Type B pancreatic cell (in vitro differentiated cells): ENCODE measurements at regions not wholly inside any gene's neighbourhood (a gene's known extent, or its start where the extent isn't known, plus 50 kb on each side); places are given as distances from the start of the nearest gene placed in this dataset.

ENCODE experiments used
- DNase-seq: peaks from one replicate; pipeline ENCODE4 v3.0.0; 2021; ENCODE audit warnings: mixed read lengths; ENCODE audit not compliant: unreplicated experiment; ENCODE audit errors: extremely low spot score
- H3K27ac Mint-ChIP-seq: 2 replicates; pipeline ENCODE4 v1.8.0; 2021; ENCODE audit warnings: mild to moderate bottlenecking, mixed read lengths
- H3K27me3 Mint-ChIP-seq: 2 replicates; pipeline ENCODE4 v1.8.0; 2021; ENCODE audit warnings: mixed read lengths
- H3K36me3 Mint-ChIP-seq: 2 replicates; pipeline ENCODE4 v1.8.0; 2021; ENCODE audit warnings: mixed read lengths
- H3K4me1 Mint-ChIP-seq: one replicate; pipeline ENCODE4 v1.8.0; 2021; ENCODE audit warnings: mixed read lengths; ENCODE audit not compliant: unreplicated experiment
- H3K4me3 Mint-ChIP-seq: 2 replicates; pipeline ENCODE4 v1.8.0; 2021; ENCODE audit warnings: mild to moderate bottlenecking, mixed read lengths
- H3K9me3 Mint-ChIP-seq: 2 replicates; pipeline ENCODE4 v1.8.0; 2021; ENCODE audit warnings: mixed read lengths
- CTCF ChIP-seq: fragments of 200-600 bp; sonication (generic); conservative IDR thresholded peaks from 2 replicates; pipeline ENCODE4 v1.5.0; 2021; ENCODE audit warnings: antibody characterized with exemption, mild to moderate bottlenecking

GRCh38 chr6:149225370-149225769, 92.1 kb upstream of the TAB2 start:
- no peak for DNase-seq
- Mint-ChIP-seq H3K27me3 (peaks cover 3% of the 10 kb centered on the region), H3K4me3 (no peak overlapping the region), H3K4me1 (peaks cover 37% of the 10 kb centered on the region), H3K27ac (no peak overlapping the region), H3K9me3 (no peaks in the 10 kb centered on the region), H3K36me3 (no peaks in the 10 kb centered on the region)
- TF ChIP-seq CTCF, result no peak

DNA sequence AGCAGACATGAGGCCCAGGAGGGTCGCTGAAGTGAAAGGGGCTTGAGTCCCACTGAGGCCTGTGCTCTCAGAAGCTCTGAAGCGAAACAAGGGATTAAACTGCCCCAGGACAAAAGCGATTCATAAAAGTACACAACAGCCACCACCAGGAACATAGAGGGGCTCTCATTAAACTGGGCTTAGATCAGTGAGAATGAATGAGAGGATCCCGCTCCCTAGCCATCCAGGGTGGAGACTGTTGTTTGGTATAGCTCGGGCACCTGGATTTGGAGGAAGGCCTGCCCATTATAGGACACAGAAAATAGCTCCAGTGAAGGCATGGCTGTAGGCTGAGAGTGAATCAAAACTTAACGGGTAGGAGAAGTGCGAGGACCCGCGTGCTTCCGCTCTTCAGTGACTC, 91.6 kb upstream of the TAB2 start:
- no peak overlapping the region for H3K4me3 Mint-ChIP-seq
- no peak for DNase-seq
- no peak overlapping the region for H3K27ac Mint-ChIP-seq
- peaks cover 37% of the 10 kb centered on the region for H3K4me1 Mint-ChIP-seq
- H3K9me3 Mint-ChIP-seq, result no peaks in the 10 kb centered on the region
- TF ChIP-seq CTCF, result no peak
- peaks cover 3% of the 10 kb centered on the region for H3K27me3 Mint-ChIP-seq
- H3K36me3 Mint-ChIP-seq, result no peaks in the 10 kb centered on the region

GRCh38 chr6:149227796-149228195, 89.7 kb upstream of the TAB2 start:
- Mint-ChIP-seq H3K27me3 (peaks cover 3% of the 10 kb centered on the region), H3K27ac (no peak overlapping the region), H3K9me3 (no peaks in the 10 kb centered on the region), H3K36me3 (no peaks in the 10 kb centered on the region), H3K4me3 (no peak overlapping the region), H3K4me1 (peaks cover 47% of the 10 kb centered on the region)
- no peak for DNase-seq
- no peak for TF ChIP-seq CTCF

DNA sequence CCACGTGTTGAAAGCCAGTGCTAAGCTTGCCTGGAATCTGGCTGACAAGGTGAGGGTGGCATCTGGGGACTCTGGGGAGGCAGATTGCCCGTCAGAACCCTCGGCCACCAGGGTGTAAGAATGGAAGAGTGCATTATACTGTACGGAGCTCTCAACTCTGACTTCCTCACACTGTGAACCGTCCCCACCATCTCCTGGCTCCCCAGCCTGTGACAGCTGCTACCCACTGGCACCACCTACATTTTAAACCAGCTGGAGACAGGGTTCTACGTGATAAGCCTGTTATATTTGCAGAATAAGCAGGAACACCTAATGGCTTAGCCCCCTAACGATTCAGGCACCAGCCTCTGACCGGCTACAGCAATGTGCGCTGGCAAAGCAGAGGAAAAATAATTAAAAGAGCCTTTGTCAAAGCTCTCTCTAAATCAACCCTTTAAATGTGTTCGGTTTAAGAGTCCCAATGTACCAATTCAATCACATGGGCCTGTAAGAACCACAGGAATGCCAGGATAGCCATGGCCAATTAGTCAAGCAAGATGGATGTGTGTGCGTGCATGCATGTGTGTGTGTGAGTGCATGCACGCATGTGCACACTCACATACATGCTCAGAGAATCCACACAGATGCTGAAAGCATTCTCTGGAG, 89.1 kb upstream of the TAB2 start:
- Mint-ChIP-seq H3K27ac (no peak overlapping the region), H3K4me1 (peaks cover 46% of the 10 kb centered on the region), H3K36me3 (no peaks in the 10 kb centered on the region), H3K4me3 (no peak overlapping the region), H3K27me3 (peaks cover 3% of the 10 kb centered on the region), H3K9me3 (peaks cover 3% of the 10 kb centered on the region)
- TF ChIP-seq CTCF, result no peak
- no peak for DNase-seq

GRCh38 chr6:149229096-149229495, 88.4 kb upstream of the TAB2 start:
- peaks cover 5% of the 10 kb centered on the region for H3K9me3 Mint-ChIP-seq
- no peak for DNase-seq
- no peaks in the 10 kb centered on the region for H3K36me3 Mint-ChIP-seq
- no peak overlapping the region for H3K4me3 Mint-ChIP-seq
- TF ChIP-seq CTCF, result no peak
- no peak overlapping the region for H3K27ac Mint-ChIP-seq
- H3K27me3 Mint-ChIP-seq, result peaks cover 3% of the 10 kb centered on the region
- peaks cover 47% of the 10 kb centered on the region for H3K4me1 Mint-ChIP-seq
